ENCODE measurements at regions not wholly inside any gene's neighbourhood (a gene's known extent, or its start where the extent isn't known, plus 50 kb on each side); places are given as distances from the start of the nearest gene placed in this dataset.
A peak's percentile ranks its signal among the peaks of the same experiment; 100 is the strongest.
"Not testable (repeated sequence)": the region's sequence is repeated elsewhere in the genome, so short reads cannot be mapped to it uniquely, and the experiment has no call there.

DNA sequence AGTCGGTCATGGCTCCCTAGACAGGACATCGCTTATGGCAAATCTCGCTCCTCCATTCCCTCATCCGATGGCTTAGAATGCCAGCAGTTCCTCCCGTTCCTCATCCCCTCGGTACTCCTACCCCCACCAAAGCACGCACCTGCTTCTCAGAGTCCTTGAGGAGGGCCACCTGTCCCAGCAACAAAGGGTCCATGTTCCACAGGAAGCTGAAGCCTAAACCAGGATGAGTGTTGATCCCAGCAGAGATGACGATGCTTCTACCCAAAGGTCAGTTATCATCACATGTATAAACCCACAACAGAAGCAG lies 111.2 kb downstream of the THBS2 start:
- DNase-seq = no peak

GRCh38 chr6:169141671-169142537 lies 111.7 kb downstream of the THBS2 start:
- no peak for DNase-seq

GRCh38 chr6:169140986-169141495 lies 112.6 kb downstream of the THBS2 start:
- no peak for DNase-seq

GRCh38 chr6:169139179-169139971 lies 114.3 kb downstream of the THBS2 start:
- DNase-seq = no peak

- DNase-seq = peak; percentile 39
Observed at GRCh38 chr6:169132352-169132940, 121.2 kb downstream of the THBS2 start.

DNA sequence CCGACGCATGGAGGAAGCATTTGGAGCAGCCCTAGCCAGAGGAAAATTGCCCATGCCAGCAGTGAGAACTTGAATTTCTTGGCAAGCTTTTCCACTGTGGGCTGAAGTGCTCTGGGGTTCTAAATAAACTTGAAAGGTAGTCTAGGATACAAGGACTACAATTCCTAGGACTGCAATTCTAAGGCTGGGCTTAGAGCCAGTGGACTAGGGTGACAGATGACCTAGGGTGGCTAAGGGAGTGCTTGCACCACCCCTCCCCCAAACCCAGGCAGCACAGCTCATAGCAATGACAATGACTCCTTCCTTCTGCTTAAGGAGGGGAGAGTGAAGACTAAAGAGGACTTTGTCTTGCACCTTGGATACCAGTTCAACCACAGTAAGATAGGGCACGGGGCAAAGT lies 122.3 kb downstream of the THBS2 start:
- no peak for DNase-seq

DNA sequence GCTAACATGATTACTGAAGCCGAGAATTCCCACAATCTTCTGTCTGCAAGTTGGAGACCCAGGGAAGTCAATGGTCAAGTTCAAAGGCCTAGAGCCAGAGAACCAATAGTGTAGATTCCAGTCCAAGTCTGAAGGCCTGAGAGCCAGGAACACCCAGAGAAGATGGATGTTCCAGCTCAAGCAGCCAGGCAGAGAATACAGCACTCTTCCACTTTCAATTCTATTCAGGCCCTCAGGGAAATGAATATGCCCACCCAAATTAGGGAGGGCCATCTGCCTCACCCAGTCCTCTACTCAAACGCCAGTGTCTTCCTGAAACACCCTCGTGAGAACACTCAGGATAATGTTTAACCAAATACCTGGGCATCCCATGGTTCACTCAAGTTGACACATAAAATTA lies 123.5 kb downstream of the THBS2 start:
- DNase-seq = no peak

GRCh38 chr6:169121013-169121412 lies 132.6 kb downstream of the THBS2 start:
- DNase-seq = no peak

DNA sequence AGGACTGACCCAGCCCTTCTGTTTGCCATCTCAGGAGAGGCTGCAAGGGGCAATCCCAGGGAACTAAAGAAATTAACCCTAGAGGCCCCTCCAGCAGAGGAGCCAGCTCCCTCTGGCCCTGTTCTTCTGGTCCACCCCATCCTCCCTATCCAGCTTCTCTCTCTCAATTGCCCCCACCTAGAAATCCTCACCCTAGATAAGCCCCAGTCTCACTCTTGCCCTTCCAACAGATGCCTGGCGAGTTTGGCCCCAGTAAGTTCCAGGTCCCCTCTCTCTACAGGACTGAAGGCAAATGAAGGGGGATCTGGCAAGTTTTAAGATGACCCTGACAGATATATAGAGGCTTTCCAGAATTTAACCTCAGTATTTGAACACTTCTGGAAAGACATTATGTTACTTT lies 134.0 kb downstream of the THBS2 start:
- no peak for DNase-seq

DNA sequence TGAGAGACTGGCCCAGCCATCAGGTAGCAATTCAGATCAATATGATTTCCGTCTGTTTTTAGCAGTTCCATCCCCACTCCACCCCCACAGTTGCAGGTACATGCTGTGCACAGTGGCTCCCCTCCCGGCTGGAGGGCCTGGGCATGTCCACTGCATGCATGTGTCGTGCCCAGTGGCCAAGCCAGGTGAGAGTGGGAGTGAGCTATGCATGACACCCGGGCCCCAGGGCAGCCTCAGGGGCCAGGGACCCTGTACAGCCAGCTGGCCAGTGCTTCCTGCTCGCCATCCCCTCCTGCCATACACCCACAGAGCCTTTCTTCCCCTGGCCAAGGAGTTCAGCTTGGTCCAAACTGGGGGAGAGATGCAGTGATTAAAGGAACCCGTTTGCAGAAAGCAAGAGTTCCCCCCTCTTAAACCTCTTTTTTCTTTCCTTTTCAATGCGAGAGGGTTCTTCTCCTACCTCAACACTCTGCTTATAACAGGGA lies 135.3 kb downstream of the THBS2 start:
- no peak for DNase-seq

GRCh38 chr6:169117663-169118062 lies 136.0 kb downstream of the THBS2 start:
- DNase-seq = no peak

GRCh38 chr6:169115632-169116031 lies 138.0 kb downstream of the THBS2 start:
- DNase-seq = no peak

DNA sequence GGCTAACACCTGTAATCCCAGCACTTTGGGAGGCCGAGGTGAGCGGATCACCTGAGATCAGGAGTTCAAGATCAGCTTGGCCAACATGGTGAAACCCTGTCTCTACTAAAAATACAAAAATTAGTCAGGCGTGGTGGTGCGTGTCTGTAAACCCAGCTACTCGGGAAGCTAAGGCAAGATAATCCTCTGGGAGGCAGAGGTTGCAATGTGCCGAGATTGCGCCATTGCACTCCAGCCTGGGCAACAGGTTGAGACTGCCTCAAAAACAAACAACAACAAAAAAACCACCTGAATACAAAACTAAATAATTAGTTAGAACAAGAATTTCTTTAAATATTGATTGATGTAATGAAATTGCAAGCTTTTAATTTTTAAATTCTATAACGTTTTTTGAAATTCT lies 139.0 kb downstream of the THBS2 start:
- not testable (repeated sequence) for DNase-seq

DNA sequence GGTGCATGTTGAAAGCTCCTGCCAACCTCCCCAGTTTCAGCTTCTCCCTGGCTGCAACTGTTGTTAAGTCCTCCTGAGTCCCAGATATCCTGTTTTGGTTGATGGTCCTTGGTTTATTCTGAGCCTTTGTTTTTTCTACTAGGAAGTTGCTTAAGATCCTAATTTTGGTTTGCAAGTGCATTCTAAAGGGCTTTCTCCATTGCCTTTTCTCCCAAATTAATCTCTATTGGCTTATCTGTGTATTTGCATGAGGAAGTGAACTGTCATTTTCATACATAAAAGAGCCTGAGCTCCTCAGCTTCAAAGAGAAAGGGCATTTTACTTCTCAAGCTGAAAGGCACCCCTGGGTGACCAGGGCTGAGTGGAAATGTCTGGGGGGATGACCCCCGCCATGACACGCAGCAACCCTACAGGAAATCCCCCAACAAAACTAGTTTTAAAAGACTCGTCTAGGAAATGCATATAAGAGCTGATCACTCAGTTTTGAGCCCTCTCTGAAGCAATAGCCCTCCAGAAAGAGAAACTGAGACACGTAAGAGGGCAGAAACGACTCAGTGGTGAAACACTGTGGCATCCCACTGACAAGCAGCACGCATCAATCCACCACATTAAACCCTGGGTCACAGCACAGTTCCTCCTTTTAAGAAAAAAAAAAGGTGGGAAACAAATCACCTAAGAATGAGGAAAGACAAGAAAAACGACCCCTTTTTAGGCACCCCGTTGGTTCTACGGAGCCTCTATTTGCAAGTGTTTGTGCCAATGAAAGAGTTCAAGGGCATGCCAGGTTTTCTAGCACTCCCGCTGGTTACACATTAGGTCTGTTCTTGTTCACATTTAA lies 140.9 kb downstream of the THBS2 start:
- no peak for DNase-seq

DNA sequence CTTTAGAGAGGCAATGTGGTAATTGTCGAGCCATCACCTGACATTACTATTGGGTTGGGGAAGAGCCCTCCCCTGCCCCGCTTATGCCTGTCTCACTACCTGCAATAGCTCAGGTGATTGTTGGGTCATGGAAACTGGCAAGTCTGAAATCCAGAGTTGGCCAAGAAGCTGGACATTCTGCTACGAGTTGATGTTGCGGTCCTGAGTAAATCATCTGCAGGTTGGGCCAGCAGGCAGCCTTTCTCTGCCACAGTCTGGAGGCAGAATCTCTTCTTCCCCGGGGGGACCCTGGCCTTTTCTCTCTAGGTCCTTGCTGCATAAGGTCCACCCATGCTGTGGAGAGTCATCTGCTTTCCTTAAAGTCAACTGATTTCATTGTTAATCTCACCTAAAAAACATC lies 142.4 kb downstream of the THBS2 start:
- DNase-seq = no peak

DNA sequence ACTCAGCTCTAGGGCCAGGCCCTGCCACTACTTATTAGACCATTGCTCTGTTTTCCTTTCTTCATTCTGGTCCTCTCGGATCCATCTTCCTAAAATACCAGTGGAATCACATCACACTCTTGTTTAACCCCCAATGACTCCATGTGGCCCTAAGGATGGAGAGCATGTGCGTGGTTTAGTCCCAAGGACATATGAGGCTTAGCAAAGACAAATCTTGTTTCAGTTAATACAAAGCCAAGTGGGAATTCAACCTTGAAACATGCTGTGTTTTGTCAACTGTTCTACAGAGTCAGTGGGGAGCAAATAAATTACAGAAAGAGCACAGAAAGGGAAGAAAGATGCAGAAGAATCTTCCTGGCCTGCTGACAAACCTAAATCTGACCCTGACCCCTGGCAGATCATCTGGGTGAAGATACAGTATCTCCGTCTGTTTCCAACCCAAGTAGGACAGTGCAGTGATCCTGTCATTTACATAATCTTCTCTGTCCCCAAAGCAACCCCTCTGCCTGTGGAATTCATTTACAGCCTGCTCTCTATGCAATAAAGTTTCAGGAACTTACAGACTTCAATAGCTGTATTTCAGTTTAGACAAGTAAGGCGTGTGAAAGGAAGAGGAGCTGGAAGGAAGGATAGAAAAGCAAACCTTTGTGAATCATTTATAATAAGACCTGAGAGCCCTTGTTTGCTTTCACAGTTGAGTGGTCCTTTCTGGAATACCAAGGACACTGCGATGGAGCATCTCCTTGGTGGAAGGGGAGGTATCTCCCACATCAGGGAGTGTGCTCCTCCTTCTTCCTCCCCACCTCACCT lies 144.0 kb downstream of the THBS2 start:
- no peak for DNase-seq

DNA sequence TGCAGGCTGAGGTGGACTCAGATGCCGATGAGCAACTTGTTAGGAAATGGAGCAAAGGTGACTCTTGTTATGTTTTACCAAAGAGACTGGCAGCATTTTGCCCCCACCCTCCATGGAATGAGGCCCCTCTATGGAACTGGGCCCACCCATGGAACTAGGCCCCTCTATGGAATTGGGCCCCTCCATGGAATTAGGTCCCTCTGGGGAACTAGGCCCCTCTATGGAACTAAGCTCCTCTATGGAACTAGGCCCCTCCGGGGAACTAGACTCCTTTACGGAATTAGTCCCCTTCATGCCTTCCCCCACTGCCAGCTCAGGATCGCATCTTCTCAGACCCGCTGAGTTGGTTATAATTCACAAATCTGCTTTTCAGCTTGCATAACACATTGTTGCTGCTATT lies 144.9 kb downstream of the THBS2 start:
- DNase-seq = no peak

- no peak for DNase-seq
Observed at GRCh38 chr6:169106176-169106575, 147.5 kb downstream of the THBS2 start.

- DNase-seq = peak; percentile 27
Observed at GRCh38 chr6:169101981-169102380, 151.7 kb downstream of the THBS2 start.

DNA sequence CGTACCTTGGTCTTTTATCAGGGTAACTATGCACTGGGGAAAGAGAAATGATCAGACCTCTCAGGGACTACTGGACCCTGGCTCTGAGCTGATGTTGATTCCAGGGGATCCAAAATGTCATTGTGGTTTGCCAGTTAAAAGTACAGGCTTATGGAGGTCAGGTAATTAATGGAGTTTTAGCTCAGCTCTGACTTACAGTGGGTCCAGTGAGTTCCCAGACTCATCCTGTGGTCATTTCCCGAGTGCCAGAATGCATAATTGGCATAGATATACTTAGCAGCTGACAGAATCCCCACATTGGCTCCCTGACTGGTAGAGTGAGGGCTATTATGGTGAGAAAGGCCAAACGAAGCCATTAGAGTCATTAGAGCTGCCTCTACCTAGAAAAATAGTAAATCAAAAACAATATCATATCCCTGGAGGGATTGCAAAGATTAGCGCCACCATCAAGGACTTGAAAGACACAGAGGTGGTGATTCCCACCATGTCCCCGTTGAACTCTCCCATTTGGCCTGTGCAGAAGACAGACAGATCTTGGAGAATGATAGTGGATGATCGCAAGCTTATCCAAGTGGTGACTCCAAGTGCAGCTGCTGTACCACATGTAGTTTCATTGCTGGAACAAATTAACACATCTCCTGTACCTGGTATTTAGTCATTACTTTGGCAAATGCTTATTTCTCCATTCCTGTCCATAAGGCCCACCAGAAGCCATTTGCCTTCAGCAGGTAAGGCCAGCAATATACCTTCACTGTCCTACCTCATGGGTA lies 152.4 kb downstream of the THBS2 start:
- DNase-seq = no peak
